ENCODE measurements at regions not wholly inside any gene's neighbourhood (a gene's known extent, or its start where the extent isn't known, plus 50 kb on each side); places are given as distances from the start of the nearest gene placed in this dataset.

GRCh38 chr4:114383067-114383466, 215.5 kb upstream of the UGT8 start:
- H3K36me3 ChIP-seq (ENCODE audit: control insufficient read depth, insufficient read depth, low read length): no peaks in the 10 kb centered on the region
- H3K27ac ChIP-seq (ENCODE audit: insufficient read depth, low read length): no peak overlapping the region
- TF ChIP-seq EZH2 (IDR thresholded peaks at IDR 0.05; ENCODE audit: low read length, missing control alignments) (no peak), CTCF (conservative IDR thresholded peaks at IDR 0.05 in 1 of 2, IDR thresholded peaks at IDR 0.05 in 1 of 2; ENCODE audit: low read depth in 1 of 2, low read length in 2 of 2) (no peak)
- H2AFZ ChIP-seq (ENCODE audit: low read length): no peak overlapping the region
- no peak overlapping the region for H3K9ac ChIP-seq (ENCODE audit: insufficient read depth, low read length)
- peak in 1 of 2 donors; percentile 37 for DNase-seq (ENCODE audit: low read depth in 2 of 2)
- H3K4me3 ChIP-seq (replicated peaks in 1 of 4; ENCODE audit: control extremely low read depth in 1 of 4, insufficient read depth in 1 of 4, low read depth in 3 of 4, low read length in 4 of 4): no peak overlapping the region
- H3K27me3 ChIP-seq (ENCODE audit: control insufficient read depth, insufficient read depth, low read length): no peaks in the 10 kb centered on the region
- no peak overlapping the region for H3K4me2 ChIP-seq (ENCODE audit: extremely low read depth, insufficient read depth, low read length)
- no peaks in the 10 kb centered on the region for H3K79me2 ChIP-seq (ENCODE audit: control insufficient read depth, insufficient read depth, low read length)
- H3K4me1 ChIP-seq (ENCODE audit: control insufficient read depth, extremely low read depth, insufficient read depth, low read length): peaks cover 12% of the 10 kb centered on the region
- no peaks in the 10 kb centered on the region for H4K20me1 ChIP-seq (ENCODE audit: control insufficient read depth, extremely low read depth, insufficient read depth, low read length)
- no peaks in the 10 kb centered on the region for H3K9me3 ChIP-seq (ENCODE audit: control insufficient read depth, insufficient read depth, low read depth, low read length)

- no peaks in the 10 kb centered on the region for H3K9me3 ChIP-seq (ENCODE audit: control insufficient read depth, insufficient read depth, low read depth, low read length)
- no peaks in the 10 kb centered on the region for H3K27me3 ChIP-seq (ENCODE audit: control insufficient read depth, insufficient read depth, low read length)
- H3K9ac ChIP-seq (ENCODE audit: insufficient read depth, low read length): no peak overlapping the region
- H3K4me1 ChIP-seq (ENCODE audit: control insufficient read depth, extremely low read depth, insufficient read depth, low read length): peaks cover 12% of the 10 kb centered on the region
- H3K36me3 ChIP-seq (ENCODE audit: control insufficient read depth, insufficient read depth, low read length): no peaks in the 10 kb centered on the region
- no peak for TF ChIP-seq EZH2 (IDR thresholded peaks at IDR 0.05; ENCODE audit: low read length, missing control alignments)
- TF ChIP-seq CTCF (conservative IDR thresholded peaks at IDR 0.05 in 1 of 2, IDR thresholded peaks at IDR 0.05 in 1 of 2; ENCODE audit: low read depth in 1 of 2, low read length in 2 of 2): no peak
- H3K79me2 ChIP-seq (ENCODE audit: control insufficient read depth, insufficient read depth, low read length): no peaks in the 10 kb centered on the region
- H3K27ac ChIP-seq (ENCODE audit: insufficient read depth, low read length): peak overlapping the region; percentile 34
- H3K4me2 ChIP-seq (ENCODE audit: extremely low read depth, insufficient read depth, low read length): peak overlapping the region; percentile 63
- H4K20me1 ChIP-seq (ENCODE audit: control insufficient read depth, extremely low read depth, insufficient read depth, low read length): no peaks in the 10 kb centered on the region
- peak; percentile 88 to 97 for DNase-seq (ENCODE audit: low read depth in 2 of 2)
- no peak overlapping the region for H2AFZ ChIP-seq (ENCODE audit: low read length)
- no peak overlapping the region for H3K4me3 ChIP-seq (replicated peaks in 1 of 4; ENCODE audit: control extremely low read depth in 1 of 4, insufficient read depth in 1 of 4, low read depth in 3 of 4, low read length in 4 of 4)
These were observed 214.9 kb upstream of the UGT8 start for GRCh38 chr4:114383721-114384120.

GRCh38 chr4:114384629-114385028, 214.0 kb upstream of the UGT8 start:
- Histone ChIP-seq H2AFZ (ENCODE audit: low read length) (no peak overlapping the region), H3K79me2 (ENCODE audit: control insufficient read depth, insufficient read depth, low read length) (no peaks in the 10 kb centered on the region), H3K36me3 (ENCODE audit: control insufficient read depth, insufficient read depth, low read length) (no peaks in the 10 kb centered on the region), H3K4me3 (replicated peaks in 1 of 4; ENCODE audit: control extremely low read depth in 1 of 4, insufficient read depth in 1 of 4, low read depth in 3 of 4, low read length in 4 of 4) (no peak overlapping the region), H4K20me1 (ENCODE audit: control insufficient read depth, extremely low read depth, insufficient read depth, low read length) (no peaks in the 10 kb centered on the region), H3K27ac (ENCODE audit: insufficient read depth, low read length) (no peak overlapping the region), H3K4me2 (ENCODE audit: extremely low read depth, insufficient read depth, low read length) (no peak overlapping the region), H3K27me3 (ENCODE audit: control insufficient read depth, insufficient read depth, low read length) (no peaks in the 10 kb centered on the region), H3K9me3 (ENCODE audit: control insufficient read depth, insufficient read depth, low read depth, low read length) (no peaks in the 10 kb centered on the region), H3K9ac (ENCODE audit: insufficient read depth, low read length) (no peak overlapping the region), H3K4me1 (ENCODE audit: control insufficient read depth, extremely low read depth, insufficient read depth, low read length) (peaks cover 12% of the 10 kb centered on the region)
- TF ChIP-seq EZH2 (IDR thresholded peaks at IDR 0.05; ENCODE audit: low read length, missing control alignments) (no peak), CTCF (conservative IDR thresholded peaks at IDR 0.05 in 1 of 2, IDR thresholded peaks at IDR 0.05 in 1 of 2; ENCODE audit: low read depth in 1 of 2, low read length in 2 of 2) (peak; percentile 47 to 57)
- DNase-seq (ENCODE audit: low read depth in 2 of 2): peak; percentile 45 to 76

Measured in fibroblast of lung (primary cell).